Stimulated activated effector memory CD8-positive, alpha-beta T cell treated with anti-CD3 and anti-CD28 coated beads, Interleukin-12 subunit alpha, Interleukin-12 subunit beta, amount 100 ng/mL, for 72 hours (primary cell): ENCODE measurements at regions not wholly inside any gene's neighbourhood (a gene's known extent, or its start where the extent isn't known, plus 50 kb on each side); places are given as distances from the start of the nearest gene placed in this dataset.

Experiments used
- ATAC-seq: fragments of 150-1000 bp; cut with Tn5 transposase; 2 replicates; pipeline ENCODE4 v1.10.0; 2021
- DNase-seq, 2 donors: peaks; one replicate each; pipeline ENCODE4 v3.0.0; 2021 to 2022; ENCODE audit warnings: low spot score in 2 of 2
- H3K27ac Mint-ChIP-seq: one replicate; pipeline ENCODE4 v1.8.0; 2022; ENCODE audit warnings: mild to moderate bottlenecking, mixed read lengths
- H3K36me3 Mint-ChIP-seq: one replicate; pipeline ENCODE4 v1.8.0; 2022; ENCODE audit warnings: mild to moderate bottlenecking, mixed read lengths
- H3K4me1 Mint-ChIP-seq: one replicate; pipeline ENCODE4 v1.8.0; 2022; ENCODE audit warnings: mixed read lengths
- H3K4me3 Mint-ChIP-seq: one replicate; pipeline ENCODE4 v1.8.0; 2022; ENCODE audit warnings: mild to moderate bottlenecking, mixed read lengths
- H3K9me3 Mint-ChIP-seq: one replicate; pipeline ENCODE4 v1.8.0; 2022; ENCODE audit warnings: mixed read lengths

GRCh38 chr2:122590524-122590923 is 835.1 kb downstream of the TSN start:
- no peaks in the 10 kb centered on the region for H3K36me3 Mint-ChIP-seq
- H3K4me1 Mint-ChIP-seq, result no peaks in the 10 kb centered on the region
- no peak overlapping the region for H3K4me3 Mint-ChIP-seq
- no peak overlapping the region for H3K27ac Mint-ChIP-seq
- no peak for ATAC-seq
- no peak for DNase-seq
- peaks cover 23% of the 10 kb centered on the region for H3K9me3 Mint-ChIP-seq

DNA sequence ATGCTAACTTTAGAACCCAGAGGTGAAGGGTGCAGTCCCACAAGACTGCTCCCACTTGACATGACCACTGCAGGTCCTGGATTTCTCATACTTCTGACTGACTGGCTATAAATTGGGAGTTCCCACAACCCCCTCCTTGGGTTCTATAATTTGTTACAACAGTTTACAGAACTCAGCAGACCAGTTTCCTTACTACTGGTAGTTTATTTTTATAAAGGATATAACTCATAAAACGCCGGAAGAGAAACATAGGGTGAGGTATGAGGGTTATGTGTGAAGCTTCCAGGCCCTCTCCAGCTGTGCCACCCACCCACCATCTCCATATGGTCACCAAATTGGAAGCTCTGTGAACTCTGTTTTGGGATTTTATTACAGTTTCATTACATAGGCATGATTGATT is 839.6 kb downstream of the TSN start:
- H3K36me3 Mint-ChIP-seq, result no peaks in the 10 kb centered on the region
- H3K4me1 Mint-ChIP-seq, result no peaks in the 10 kb centered on the region
- DNase-seq (no peak), ATAC-seq (no peak)
- no peak overlapping the region for H3K4me3 Mint-ChIP-seq
- no peak overlapping the region for H3K27ac Mint-ChIP-seq
- H3K9me3 Mint-ChIP-seq, result peaks cover 12% of the 10 kb centered on the region

DNA sequence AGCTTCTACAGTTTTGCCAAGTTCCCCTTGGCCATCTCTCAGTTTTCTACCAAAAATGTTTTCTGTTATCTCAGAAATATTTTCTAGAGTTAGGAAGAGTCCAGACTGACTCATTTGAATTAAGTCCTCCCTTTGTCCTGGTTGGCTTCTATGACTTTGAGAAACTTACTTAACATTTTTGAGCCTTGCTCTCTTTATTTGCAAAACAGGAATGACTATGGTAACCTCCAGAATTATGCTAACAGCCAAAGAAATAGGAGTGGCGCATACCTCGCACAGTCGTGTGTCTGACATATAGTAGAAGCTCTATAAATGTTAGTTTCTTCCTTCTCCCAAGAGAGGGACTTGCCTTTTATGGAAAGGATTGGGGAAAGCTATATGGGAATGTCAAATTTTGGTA is 841.1 kb downstream of the TSN start:
- Mint-ChIP-seq H3K4me1 (no peaks in the 10 kb centered on the region), H3K4me3 (no peak overlapping the region), H3K9me3 (peaks cover 9% of the 10 kb centered on the region), H3K36me3 (no peaks in the 10 kb centered on the region), H3K27ac (no peak overlapping the region)
- ATAC-seq (no peak), DNase-seq (no peak)

- Mint-ChIP-seq H3K4me3 (no peak overlapping the region), H3K4me1 (no peaks in the 10 kb centered on the region), H3K9me3 (peaks cover 3% of the 10 kb centered on the region), H3K36me3 (no peaks in the 10 kb centered on the region), H3K27ac (no peak overlapping the region)
- ATAC-seq, result no peak
- no peak for DNase-seq
Observed at GRCh38 chr2:122598784-122599183, 843.3 kb downstream of the TSN start.

- H3K4me1 Mint-ChIP-seq, result no peaks in the 10 kb centered on the region
- no peaks in the 10 kb centered on the region for H3K36me3 Mint-ChIP-seq
- ATAC-seq, result no peak
Observed at GRCh38 chr2:122610948-122611609, 855.6 kb downstream of the TSN start.

GRCh38 chr2:122622934-122623333 is 867.5 kb downstream of the TSN start:
- Mint-ChIP-seq H3K36me3 (no peaks in the 10 kb centered on the region), H3K4me3 (no peak overlapping the region), H3K9me3 (peaks cover 23% of the 10 kb centered on the region), H3K27ac (no peak overlapping the region), H3K4me1 (no peaks in the 10 kb centered on the region)
- no peak for DNase-seq
- ATAC-seq, result no peak

More at GRCh38 chr2:122610948-122611609, 855.6 kb downstream of the TSN start:
- no peak overlapping the region for H3K27ac Mint-ChIP-seq
- H3K4me3 Mint-ChIP-seq, result no peak overlapping the region
- DNase-seq, result no peak
- H3K9me3 Mint-ChIP-seq, result peaks cover 18% of the 10 kb centered on the region

- H3K4me1 Mint-ChIP-seq, result no peaks in the 10 kb centered on the region
- peaks cover 17% of the 10 kb centered on the region for H3K9me3 Mint-ChIP-seq
- H3K36me3 Mint-ChIP-seq, result no peaks in the 10 kb centered on the region
- no peak overlapping the region for H3K27ac Mint-ChIP-seq
- ATAC-seq, result no peak
- no peak for DNase-seq
- H3K4me3 Mint-ChIP-seq, result no peak overlapping the region
Observed at GRCh38 chr2:122627388-122627787, 871.9 kb downstream of the TSN start.

- Mint-ChIP-seq H3K4me1 (no peaks in the 10 kb centered on the region), H3K27ac (no peak overlapping the region), H3K36me3 (no peaks in the 10 kb centered on the region), H3K9me3 (peaks cover 17% of the 10 kb centered on the region), H3K4me3 (no peak overlapping the region)
- no peak for ATAC-seq
- DNase-seq, result no peak
Observed at GRCh38 chr2:122634256-122634655, 878.8 kb downstream of the TSN start.

GRCh38 chr2:122634920-122635319 is 879.5 kb downstream of the TSN start:
- no peak for DNase-seq
- ATAC-seq, result no peak
- Mint-ChIP-seq H3K4me1 (no peaks in the 10 kb centered on the region), H3K36me3 (no peaks in the 10 kb centered on the region), H3K27ac (no peak overlapping the region), H3K4me3 (no peak overlapping the region), H3K9me3 (peaks cover 15% of the 10 kb centered on the region)

DNA sequence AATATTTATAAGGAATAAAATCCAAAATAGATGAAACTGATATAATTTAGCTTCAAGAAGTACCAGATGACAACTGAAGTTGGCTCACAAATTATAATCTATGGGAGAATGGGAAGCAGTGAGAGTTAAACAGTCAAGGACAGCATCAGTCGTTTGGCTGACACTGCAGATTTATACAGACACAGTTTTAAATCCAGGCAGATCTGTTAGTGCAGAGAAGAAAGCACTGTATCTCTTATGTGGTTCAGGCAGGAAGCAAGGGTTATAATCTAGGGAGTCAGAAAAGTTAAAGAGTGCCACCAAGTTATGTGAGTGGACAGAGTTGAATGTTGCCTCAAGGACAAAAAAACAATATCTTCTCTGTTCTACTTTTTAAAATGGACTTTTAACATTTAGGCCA is 880.2 kb downstream of the TSN start:
- H3K36me3 Mint-ChIP-seq, result no peaks in the 10 kb centered on the region
- no peaks in the 10 kb centered on the region for H3K4me1 Mint-ChIP-seq
- ATAC-seq, result no peak
- H3K9me3 Mint-ChIP-seq, result peaks cover 15% of the 10 kb centered on the region
- no peak for DNase-seq
- H3K27ac Mint-ChIP-seq, result no peak overlapping the region
- H3K4me3 Mint-ChIP-seq, result no peak overlapping the region

DNA sequence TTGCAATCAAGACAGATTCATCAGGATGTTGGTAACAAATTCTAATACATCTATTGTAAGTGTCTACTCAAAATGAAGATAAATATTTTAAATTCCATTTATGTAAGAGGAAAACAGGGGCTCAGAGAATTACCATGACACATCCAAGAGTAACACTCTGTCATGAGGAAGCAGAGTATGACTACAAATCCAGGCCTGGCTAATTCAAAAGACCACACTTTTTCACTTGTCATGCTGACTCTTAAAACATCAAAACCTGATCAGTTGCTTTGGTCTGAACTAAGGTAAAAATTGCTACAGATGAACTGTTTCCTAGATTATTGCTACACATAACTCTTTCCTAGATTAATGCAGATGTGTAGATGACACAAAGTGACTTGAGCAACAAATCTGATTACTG is 880.6 kb downstream of the TSN start:
- no peaks in the 10 kb centered on the region for H3K4me1 Mint-ChIP-seq
- no peaks in the 10 kb centered on the region for H3K36me3 Mint-ChIP-seq
- peaks cover 15% of the 10 kb centered on the region for H3K9me3 Mint-ChIP-seq
- DNase-seq (no peak), ATAC-seq (no peak)
- no peak overlapping the region for H3K4me3 Mint-ChIP-seq
- H3K27ac Mint-ChIP-seq, result no peak overlapping the region

DNA sequence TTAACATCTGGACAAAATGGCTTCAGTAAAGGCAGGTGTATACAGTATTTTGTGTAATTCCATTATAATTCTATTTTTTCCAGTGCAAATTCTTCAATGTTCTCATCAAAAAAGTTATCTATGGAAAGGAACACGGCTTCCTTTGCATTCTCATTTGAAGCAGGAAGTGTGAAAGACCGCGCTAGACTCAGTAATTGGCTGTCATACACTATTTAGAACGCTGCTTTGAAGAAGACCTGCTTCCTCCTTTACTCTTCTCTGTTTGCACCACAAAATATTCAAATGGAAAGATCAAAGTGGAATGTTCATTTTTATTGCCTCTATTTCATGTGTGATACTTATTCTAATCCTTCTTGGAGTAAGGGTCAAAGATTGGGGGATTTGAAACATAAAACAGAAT is 883.7 kb downstream of the TSN start:
- ATAC-seq (no peak), DNase-seq (no peak)
- Mint-ChIP-seq H3K4me3 (no peak overlapping the region), H3K36me3 (no peaks in the 10 kb centered on the region), H3K27ac (no peak overlapping the region), H3K9me3 (peaks cover 16% of the 10 kb centered on the region), H3K4me1 (no peaks in the 10 kb centered on the region)

DNA sequence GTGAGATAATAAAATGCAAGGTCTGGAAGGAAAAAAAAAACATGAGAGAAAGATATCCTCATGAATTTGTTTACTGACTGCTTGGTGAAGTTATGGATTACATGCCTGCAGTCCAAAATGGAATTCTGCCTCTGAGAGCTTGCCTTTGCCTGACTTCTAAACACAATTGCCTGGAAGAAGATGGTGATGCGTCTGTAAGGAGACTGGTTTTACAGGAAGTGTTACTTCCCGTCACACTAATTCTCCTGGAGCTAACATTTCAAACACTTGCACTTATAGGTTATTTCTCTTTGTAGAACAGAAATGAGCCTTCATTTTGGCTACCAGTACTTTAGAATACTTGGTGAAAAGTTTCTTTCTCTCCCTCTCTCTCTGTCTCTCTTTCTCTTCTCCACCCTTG is 884.3 kb downstream of the TSN start:
- no peak for DNase-seq
- Mint-ChIP-seq H3K9me3 (peaks cover 16% of the 10 kb centered on the region), H3K36me3 (no peaks in the 10 kb centered on the region), H3K4me1 (no peaks in the 10 kb centered on the region), H3K4me3 (no peak overlapping the region), H3K27ac (no peak overlapping the region)
- no peak for ATAC-seq

DNA sequence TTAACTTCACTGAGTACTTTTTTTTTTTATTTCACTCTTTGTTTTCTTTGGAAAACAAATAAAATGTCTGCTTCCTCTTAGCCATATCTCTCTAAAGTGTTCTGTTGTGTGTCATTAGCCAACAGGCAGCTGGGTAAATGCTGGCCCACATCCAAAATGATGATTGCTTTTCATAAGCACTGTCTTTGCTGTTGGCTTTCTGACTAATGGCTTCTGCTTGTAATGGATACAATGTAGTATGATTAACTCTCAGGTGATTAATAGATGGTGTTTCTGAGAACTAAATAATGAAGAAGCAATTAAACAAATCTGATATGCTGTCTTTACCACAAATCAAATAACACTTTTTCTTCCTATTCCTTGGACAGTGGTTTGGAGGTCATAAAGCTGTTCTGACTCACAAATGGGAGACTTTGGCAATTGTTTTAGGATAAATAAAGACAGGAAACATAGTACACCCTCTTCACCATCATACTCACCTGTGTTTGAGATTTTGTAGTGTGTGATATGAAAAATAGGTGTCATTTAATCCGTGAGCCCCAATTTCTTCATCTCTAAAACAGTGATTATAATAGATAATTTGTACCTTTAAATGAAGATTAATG is 888.4 kb downstream of the TSN start:
- Mint-ChIP-seq H3K27ac (no peak overlapping the region), H3K4me1 (no peaks in the 10 kb centered on the region), H3K36me3 (no peaks in the 10 kb centered on the region), H3K9me3 (peaks cover 18% of the 10 kb centered on the region), H3K4me3 (no peak overlapping the region)
- ATAC-seq, result no peak
- no peak for DNase-seq

DNA sequence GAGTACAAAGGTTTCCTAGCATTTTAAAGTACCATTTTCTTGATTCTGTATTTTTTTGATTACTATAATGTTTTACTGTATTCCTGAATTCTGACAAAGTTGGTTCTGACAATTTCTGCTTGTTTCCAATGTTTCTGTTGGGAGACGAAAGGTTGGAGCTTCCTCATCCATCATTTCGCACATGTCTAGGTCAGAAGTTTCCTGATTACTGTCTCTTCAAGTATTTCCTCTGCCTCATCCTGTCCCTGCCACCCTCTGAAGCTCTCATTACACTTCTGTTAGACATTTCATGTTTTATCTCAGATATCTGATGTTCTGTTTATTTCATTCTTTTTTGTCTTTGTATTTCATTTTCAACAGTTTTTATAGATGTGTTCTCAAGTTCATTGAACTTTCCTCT is 895.8 kb downstream of the TSN start:
- no peaks in the 10 kb centered on the region for H3K36me3 Mint-ChIP-seq
- no peak overlapping the region for H3K4me3 Mint-ChIP-seq
- ATAC-seq (no peak), DNase-seq (no peak)
- H3K27ac Mint-ChIP-seq, result no peak overlapping the region
- no peaks in the 10 kb centered on the region for H3K4me1 Mint-ChIP-seq
- peaks cover 8% of the 10 kb centered on the region for H3K9me3 Mint-ChIP-seq

- no peaks in the 10 kb centered on the region for H3K36me3 Mint-ChIP-seq
- H3K27ac Mint-ChIP-seq, result no peak overlapping the region
- no peak for DNase-seq
- ATAC-seq, result no peak
- H3K4me3 Mint-ChIP-seq, result no peak overlapping the region
- peaks cover 5% of the 10 kb centered on the region for H3K9me3 Mint-ChIP-seq
- no peaks in the 10 kb centered on the region for H3K4me1 Mint-ChIP-seq
Observed at GRCh38 chr2:122651780-122652179, 896.3 kb downstream of the TSN start.
